HCT116 (cell line): ENCODE measurements at regions not wholly inside any gene's neighbourhood (a gene's known extent, or its start where the extent isn't known, plus 50 kb on each side); places are given as distances from the start of the nearest gene placed in this dataset.

Experiments used
- ATAC-seq: fragments of 200-7000 bp; cut with Tn5 transposase; 2 replicates; pipeline ENCODE4 v1.9.1; 2020; ENCODE audit warnings: mild to moderate bottlenecking, moderate library complexity
- BruUV-seq: library from RNA; stranded (reverse); fragments of 400-500 nt; replicated peaks from 2 replicates; lab custom pipeline; 2021; lab: Mats Ljungman, UMichigan
- CTCF ChIA-PET: fragments of 300-600 bp; sonication (Branson Sonifier 250); formaldehyde crosslinking; loops from one replicate; lab custom pipeline; 2021; ENCODE audit warnings: antibody characterized with exemption; lab: Charles Lee
- POLR2A ChIA-PET: fragments of 300-600, 350-600 bp; sonication (Branson Sonifier 250); formaldehyde crosslinking; loops from one replicate; lab custom pipeline; 2021; ENCODE audit warnings: antibody characterized with exemption; lab: Charles Lee
- RAD21 ChIA-PET, 2 experiments: fragments of 300-600 bp; sonication (Branson Sonifier 250); formaldehyde crosslinking; loops; one replicate each; lab custom pipeline; 2023; ENCODE audit warnings: low total read pairs in 2 of 2; ENCODE audit not compliant: uncharacterized antibody in 2 of 2, unreplicated experiment in 2 of 2, low non-redundant PET in 1 of 2; lab: Charles Lee
- DNase-seq: peaks from one replicate; pipeline ENCODE4 v3.0.0-alpha.2; 2010; ENCODE audit warnings: low read depth, low spot score
- H2AFZ ChIP-seq: fragments of 200-600 bp; shearing (Covaris generic), sonication (generic); 2 replicates; pipeline ENCODE4 v1.6.1; 2017; ENCODE audit warnings: low read depth, mixed run types, mixed read lengths, antibody characterized with exemption, low read length; ENCODE audit not compliant: poor library complexity, severe bottlenecking
- H3K27ac ChIP-seq: 2 replicates; pipeline ENCODE4 v1.5.1; 2012; ENCODE audit warnings: low read depth, low read length
- H3K27me3 ChIP-seq: fragments of 200-600 bp; sonication (generic); 2 replicates; pipeline ENCODE4 v1.6.1; 2016; ENCODE audit warnings: mixed run types, low read length, mixed read lengths; ENCODE audit not compliant: insufficient read depth
- H3K36me3 ChIP-seq, 2 experiments: fragments of 200-500 bp in 1 of 2; fragments of 200-600 bp in 1 of 2; sonication (Bioruptor generic) in 1 of 2; sonication (generic) in 1 of 2; 2 replicates each; pipeline versions ENCODE4 v1.5.1 to v1.6.1; 2014 to 2016; ENCODE audit warnings: low read length in 2 of 2, inconsistent platforms in 1 of 2, mixed read lengths in 1 of 2, mixed run types in 1 of 2; ENCODE audit not compliant: insufficient read depth in 2 of 2, control insufficient read depth in 1 of 2
- H3K4me1 ChIP-seq, 2 experiments: fragments of 200-600 bp in 1 of 2; sonication (generic) in 1 of 2; 2 replicates each; pipeline versions ENCODE4 v1.5.1 to v1.6.1; 2012 to 2017; ENCODE audit warnings: low read length in 2 of 2, inconsistent platforms in 1 of 2, mild to moderate bottlenecking in 1 of 2, mixed read lengths in 1 of 2, mixed run types in 1 of 2, moderate library complexity in 1 of 2; ENCODE audit not compliant: insufficient read depth in 2 of 2, control insufficient read depth in 1 of 2
- H3K4me2 ChIP-seq: fragments of 200-600 bp; sonication (generic); 2 replicates; pipeline ENCODE4 v1.6.1; 2017; ENCODE audit warnings: mixed run types, low read length, mixed read lengths
- H3K4me3 ChIP-seq, 2 experiments: fragments of 200-600 bp in 1 of 2; sonication (generic) in 1 of 2; replicated peaks in 1 of 2; 2 replicates each; pipeline ENCODE4 v1.5.1; 2011 to 2016; ENCODE audit warnings: low read length in 2 of 2, control low read depth in 1 of 2, low read depth in 1 of 2, mild to moderate bottlenecking in 1 of 2, mixed read lengths in 1 of 2, mixed run types in 1 of 2
- H3K79me2 ChIP-seq: fragments of 200-600 bp; sonication (generic); 2 replicates; pipeline ENCODE4 v1.6.1; 2017; ENCODE audit warnings: mild to moderate bottlenecking, mixed run types, low read length, moderate library complexity, mixed read lengths; ENCODE audit not compliant: insufficient read depth
- H3K9ac ChIP-seq: fragments of 200-600 bp; sonication (generic); 2 replicates; pipeline ENCODE4 v1.6.1; 2016; ENCODE audit warnings: low read length, mixed read lengths
- H3K9me2 ChIP-seq: fragments of 200-600 bp; sonication (generic), shearing (Covaris generic); 2 replicates; pipeline ENCODE4 v1.6.1; 2017; ENCODE audit warnings: mixed run types, mild to moderate bottlenecking, moderate library complexity; ENCODE audit not compliant: insufficient read depth
- H3K9me3 ChIP-seq, 2 experiments: fragments of 200-500 bp in 1 of 2; fragments of 200-600 bp in 1 of 2; sonication (Bioruptor generic) in 1 of 2; sonication (generic) in 1 of 2; 2 replicates each; pipeline ENCODE4 v1.6.1; 2014 to 2017; ENCODE audit warnings: low read length in 2 of 2, mixed read lengths in 2 of 2, inconsistent platforms in 1 of 2, low read depth in 1 of 2, mild to moderate bottlenecking in 1 of 2, mixed run types in 1 of 2, moderate library complexity in 1 of 2; ENCODE audit not compliant: control insufficient read depth in 1 of 2, insufficient read depth in 1 of 2
- H4K20me1 ChIP-seq: fragments of 200-600 bp; sonication (generic), shearing (Covaris generic); 2 replicates; pipeline ENCODE4 v1.6.1; 2017; ENCODE audit warnings: mixed run types, mild to moderate bottlenecking, moderate library complexity; ENCODE audit not compliant: insufficient read depth
- CEBPB ChIP-seq: IDR thresholded peaks from 2 replicates; pipeline ENCODE4 v1.6.1; 2012; ENCODE audit warnings: low read depth
- EGR1 ChIP-seq: IDR thresholded peaks from 2 replicates; pipeline ENCODE4 v1.6.1; 2012; ENCODE audit warnings: low read depth
- POLR2A ChIP-seq: IDR thresholded peaks from 2 replicates; pipeline ENCODE4 v1.7.0; 2011; ENCODE audit warnings: borderline replicate concordance; ENCODE audit not compliant: insufficient read depth, insufficient read length; ENCODE audit errors: extremely low read depth
- RAD21 ChIP-seq: IDR thresholded peaks from 2 replicates; pipeline ENCODE4 v1.6.1; 2012; ENCODE audit warnings: low read depth, mild to moderate bottlenecking
- SIN3A ChIP-seq: IDR thresholded peaks from 2 replicates; pipeline ENCODE4 v1.6.1; 2012; ENCODE audit warnings: low read depth
- SP1 ChIP-seq: IDR thresholded peaks from 2 replicates; pipeline ENCODE4 v1.6.1; 2012; ENCODE audit warnings: low read depth
- intact Hi-C: fragments of 100-400 bp; cut with micrococcal nuclease; formaldehyde crosslinking; loops from 2 replicates; pipeline ENCODE4 v1.10.0; 2022
- TF ChIP-seq, protein P1 (sequence below), 3 experiments: fragments of 200-600 bp in 1 of 3; sonication (generic) in 1 of 3; IDR thresholded peaks in 2 of 3; conservative IDR thresholded peaks in 1 of 3; 2 replicates each; pipeline ENCODE4 v1.5.1; 2012 to 2017; ENCODE audit warnings: low read depth in 2 of 3, low read length in 2 of 3, antibody characterized with exemption in 1 of 3, borderline replicate concordance in 1 of 3, control low read depth in 1 of 3, mild to moderate bottlenecking in 1 of 3, mixed read lengths in 1 of 3, mixed run types in 1 of 3, moderate library complexity in 1 of 3; ENCODE audit not compliant: insufficient read depth in 1 of 3
- TF ChIP-seq, protein P2 (sequence below): IDR thresholded peaks from 2 replicates; pipeline ENCODE4 v1.6.1; 2011; ENCODE audit warnings: mild to moderate bottlenecking, low read length, moderate library complexity; ENCODE audit not compliant: insufficient replicate concordance; ENCODE audit errors: extremely low read depth

DNA sequence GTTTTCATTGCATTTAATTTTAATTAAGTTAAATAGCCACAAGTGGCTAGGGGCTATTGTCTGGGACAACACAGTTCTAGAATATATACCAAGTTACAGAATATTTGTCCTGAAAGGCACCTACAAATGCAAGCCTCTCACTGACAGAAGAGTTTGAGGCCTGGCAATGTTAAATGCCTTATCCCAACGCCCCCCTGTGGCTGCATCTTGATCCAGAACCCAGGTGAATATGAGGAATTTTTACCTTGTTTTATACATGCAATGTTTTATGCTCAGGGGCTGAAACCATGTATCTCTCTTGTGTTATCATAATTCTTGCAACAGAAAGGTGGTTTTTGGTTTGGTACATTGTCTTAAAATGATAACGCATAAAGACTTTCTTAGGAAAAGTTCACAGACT lies 71.8 kb upstream of the SEC11C start:
- 0 out of 2 replicates have a peak, but pooled peaks cover 6% of the 10 kb centered on the region for H3K27me3 ChIP-seq
- peak; percentile 60 for ATAC-seq
- no peaks in the 10 kb centered on the region for H3K36me3 ChIP-seq
- no peaks in the 10 kb centered on the region for H3K9me2 ChIP-seq
- H4K20me1 ChIP-seq, result no peaks in the 10 kb centered on the region; the same call in 1 of the 2 replicates
- no TSS peak for BruUV-seq
- no peak overlapping the region for H3K4me2 ChIP-seq
- no peak overlapping the region for H3K4me3 ChIP-seq
- H2AFZ ChIP-seq, result no peak overlapping the region
- RAD21 ChIA-PET, result no interaction called here
- no peaks in the 10 kb centered on the region for H3K4me1 ChIP-seq
- DNase-seq, result no peak
- CTCF ChIA-PET, result interaction anchor here (1.2 to 4.2 kb wide), 3 partner anchors 285 to 298 kb away, joined by 3 to 75 read pairs (median 4); no protein-coding TSS in a partner anchor
- no peak overlapping the region for H3K27ac ChIP-seq
- intact Hi-C loops, result loop anchor here (5.0 kb wide), 1 partner anchor 531 kb away; no protein-coding TSS in a partner anchor
- no peak overlapping the region for H3K9ac ChIP-seq
- H3K79me2 ChIP-seq, result no peaks in the 10 kb centered on the region
- no peaks in the 10 kb centered on the region for H3K9me3 ChIP-seq
- POLR2A ChIA-PET, result no interaction called here
- TF ChIP-seq EGR1, result no peak
- no peak for TF ChIP-seq CEBPB
- no peak for TF ChIP-seq SP1
- TF ChIP-seq RAD21, result peak; percentile 55
- no peak for TF ChIP-seq POLR2A
- TF ChIP-seq, protein P1, sequence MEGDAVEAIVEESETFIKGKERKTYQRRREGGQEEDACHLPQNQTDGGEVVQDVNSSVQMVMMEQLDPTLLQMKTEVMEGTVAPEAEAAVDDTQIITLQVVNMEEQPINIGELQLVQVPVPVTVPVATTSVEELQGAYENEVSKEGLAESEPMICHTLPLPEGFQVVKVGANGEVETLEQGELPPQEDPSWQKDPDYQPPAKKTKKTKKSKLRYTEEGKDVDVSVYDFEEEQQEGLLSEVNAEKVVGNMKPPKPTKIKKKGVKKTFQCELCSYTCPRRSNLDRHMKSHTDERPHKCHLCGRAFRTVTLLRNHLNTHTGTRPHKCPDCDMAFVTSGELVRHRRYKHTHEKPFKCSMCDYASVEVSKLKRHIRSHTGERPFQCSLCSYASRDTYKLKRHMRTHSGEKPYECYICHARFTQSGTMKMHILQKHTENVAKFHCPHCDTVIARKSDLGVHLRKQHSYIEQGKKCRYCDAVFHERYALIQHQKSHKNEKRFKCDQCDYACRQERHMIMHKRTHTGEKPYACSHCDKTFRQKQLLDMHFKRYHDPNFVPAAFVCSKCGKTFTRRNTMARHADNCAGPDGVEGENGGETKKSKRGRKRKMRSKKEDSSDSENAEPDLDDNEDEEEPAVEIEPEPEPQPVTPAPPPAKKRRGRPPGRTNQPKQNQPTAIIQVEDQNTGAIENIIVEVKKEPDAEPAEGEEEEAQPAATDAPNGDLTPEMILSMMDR (IDR thresholded peaks at IDR 0.05 in 2 of 3, conservative IDR thresholded peaks at IDR 0.05 in 1 of 3; ENCODE audit: borderline replicate concordance in 1 of 3, insufficient read depth in 1 of 3, low read depth in 2 of 3, low read length in 2 of 3), result peak; percentile 52 to 71 (median 61); a peak in 5 of 6 replicates
- TF ChIP-seq, protein P2, sequence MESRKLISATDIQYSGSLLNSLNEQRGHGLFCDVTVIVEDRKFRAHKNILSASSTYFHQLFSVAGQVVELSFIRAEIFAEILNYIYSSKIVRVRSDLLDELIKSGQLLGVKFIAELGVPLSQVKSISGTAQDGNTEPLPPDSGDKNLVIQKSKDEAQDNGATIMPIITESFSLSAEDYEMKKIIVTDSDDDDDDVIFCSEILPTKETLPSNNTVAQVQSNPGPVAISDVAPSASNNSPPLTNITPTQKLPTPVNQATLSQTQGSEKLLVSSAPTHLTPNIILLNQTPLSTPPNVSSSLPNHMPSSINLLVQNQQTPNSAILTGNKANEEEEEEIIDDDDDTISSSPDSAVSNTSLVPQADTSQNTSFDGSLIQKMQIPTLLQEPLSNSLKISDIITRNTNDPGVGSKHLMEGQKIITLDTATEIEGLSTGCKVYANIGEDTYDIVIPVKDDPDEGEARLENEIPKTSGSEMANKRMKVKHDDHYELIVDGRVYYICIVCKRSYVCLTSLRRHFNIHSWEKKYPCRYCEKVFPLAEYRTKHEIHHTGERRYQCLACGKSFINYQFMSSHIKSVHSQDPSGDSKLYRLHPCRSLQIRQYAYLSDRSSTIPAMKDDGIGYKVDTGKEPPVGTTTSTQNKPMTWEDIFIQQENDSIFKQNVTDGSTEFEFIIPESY, result no peak
- no peak for TF ChIP-seq SIN3A
